ENCODE measurements at regions not wholly inside any gene's neighbourhood (a gene's known extent, or its start where the extent isn't known, plus 50 kb on each side); places are given as distances from the start of the nearest gene placed in this dataset.

DNA sequence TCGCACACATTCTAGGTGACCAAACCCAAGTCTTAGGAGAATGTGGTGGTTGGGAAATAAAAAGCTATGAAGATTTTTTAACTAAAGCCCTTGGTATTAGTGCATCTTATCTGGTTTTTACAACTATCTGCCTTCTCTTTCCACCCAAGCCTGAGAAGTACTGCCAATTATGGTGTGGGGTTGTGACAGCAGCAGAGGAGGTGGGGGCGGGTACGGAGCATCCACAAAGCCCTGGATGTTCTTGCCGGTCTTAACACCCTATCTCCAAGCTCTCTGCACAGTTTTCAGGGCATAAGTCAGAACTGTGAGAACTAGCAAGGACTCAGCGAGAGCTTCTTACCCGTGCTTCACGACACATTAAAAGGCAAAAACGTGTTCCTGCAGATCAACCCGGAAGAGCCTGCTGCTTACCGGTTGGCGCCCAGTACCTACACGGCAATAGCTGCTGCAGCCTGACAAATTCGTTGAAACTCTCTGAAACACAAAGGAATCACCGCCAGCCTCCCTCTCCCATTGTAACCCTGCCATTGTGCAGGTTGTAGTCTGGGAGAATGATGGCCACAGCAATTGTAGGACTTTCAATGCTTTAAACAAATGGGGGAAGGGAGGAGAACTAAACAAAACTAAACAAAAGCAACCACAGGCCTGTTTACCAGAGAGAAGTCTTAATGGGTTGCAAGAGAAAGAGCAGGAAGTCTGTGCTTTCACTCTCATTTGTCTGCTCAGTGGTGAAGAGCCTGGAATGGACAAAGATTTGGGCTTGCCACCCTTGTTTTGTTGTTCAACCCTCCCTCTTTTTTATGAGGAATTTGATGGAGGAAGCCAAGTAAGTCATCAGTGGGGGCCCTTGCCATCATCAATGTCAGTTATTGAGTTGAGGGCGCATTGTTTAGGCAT, 461.0 kb upstream of the JARID2 start:
- Histone ChIP-seq H3K27ac (no peak overlapping the region), H3K4me3 (no peak overlapping the region)
- no peak for DNase-seq (ENCODE audit: low spot score)
- TF ChIP-seq, protein P1, sequence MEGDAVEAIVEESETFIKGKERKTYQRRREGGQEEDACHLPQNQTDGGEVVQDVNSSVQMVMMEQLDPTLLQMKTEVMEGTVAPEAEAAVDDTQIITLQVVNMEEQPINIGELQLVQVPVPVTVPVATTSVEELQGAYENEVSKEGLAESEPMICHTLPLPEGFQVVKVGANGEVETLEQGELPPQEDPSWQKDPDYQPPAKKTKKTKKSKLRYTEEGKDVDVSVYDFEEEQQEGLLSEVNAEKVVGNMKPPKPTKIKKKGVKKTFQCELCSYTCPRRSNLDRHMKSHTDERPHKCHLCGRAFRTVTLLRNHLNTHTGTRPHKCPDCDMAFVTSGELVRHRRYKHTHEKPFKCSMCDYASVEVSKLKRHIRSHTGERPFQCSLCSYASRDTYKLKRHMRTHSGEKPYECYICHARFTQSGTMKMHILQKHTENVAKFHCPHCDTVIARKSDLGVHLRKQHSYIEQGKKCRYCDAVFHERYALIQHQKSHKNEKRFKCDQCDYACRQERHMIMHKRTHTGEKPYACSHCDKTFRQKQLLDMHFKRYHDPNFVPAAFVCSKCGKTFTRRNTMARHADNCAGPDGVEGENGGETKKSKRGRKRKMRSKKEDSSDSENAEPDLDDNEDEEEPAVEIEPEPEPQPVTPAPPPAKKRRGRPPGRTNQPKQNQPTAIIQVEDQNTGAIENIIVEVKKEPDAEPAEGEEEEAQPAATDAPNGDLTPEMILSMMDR (IDR thresholded peaks at IDR 0.05) = no peak

DNA sequence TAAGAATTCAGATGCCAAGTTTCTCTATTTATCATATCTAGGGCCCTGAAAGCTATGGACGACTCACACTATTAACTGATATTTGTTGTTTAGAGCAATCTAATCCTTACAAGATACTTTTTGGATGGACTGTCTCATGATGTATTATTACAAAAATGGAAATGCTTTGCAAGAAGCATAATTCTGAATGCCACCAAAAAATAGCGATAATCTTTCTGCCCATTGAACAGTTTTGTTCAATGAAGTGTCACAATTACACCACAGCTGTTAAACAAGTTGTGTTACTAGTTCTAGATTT, 460.4 kb upstream of the JARID2 start:
- TF ChIP-seq, protein P1 (IDR thresholded peaks at IDR 0.05) = no peak
- Histone ChIP-seq H3K4me3 (no peak overlapping the region), H3K27ac (no peak overlapping the region)
- DNase-seq (ENCODE audit: low spot score) = no peak

DNA sequence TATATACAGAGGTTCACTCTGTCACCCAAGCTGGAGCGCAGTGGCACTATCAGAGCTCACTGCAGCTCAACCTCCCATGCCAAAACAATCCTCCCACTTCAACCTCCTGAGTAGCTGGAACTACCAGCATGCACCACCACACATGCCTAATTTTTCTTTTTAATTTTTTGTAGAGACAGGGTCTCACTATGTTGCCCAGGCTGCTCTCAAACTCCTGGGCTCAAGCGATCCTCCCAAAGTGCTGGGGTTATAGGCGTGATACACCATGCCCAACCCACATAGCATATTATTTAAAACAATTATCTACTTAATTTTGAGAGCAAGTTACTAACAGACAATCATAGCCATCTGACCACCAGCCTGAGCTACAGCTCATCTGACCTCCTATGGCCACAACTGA, 459.9 kb upstream of the JARID2 start:
- no peak for DNase-seq (ENCODE audit: low spot score)

DNA sequence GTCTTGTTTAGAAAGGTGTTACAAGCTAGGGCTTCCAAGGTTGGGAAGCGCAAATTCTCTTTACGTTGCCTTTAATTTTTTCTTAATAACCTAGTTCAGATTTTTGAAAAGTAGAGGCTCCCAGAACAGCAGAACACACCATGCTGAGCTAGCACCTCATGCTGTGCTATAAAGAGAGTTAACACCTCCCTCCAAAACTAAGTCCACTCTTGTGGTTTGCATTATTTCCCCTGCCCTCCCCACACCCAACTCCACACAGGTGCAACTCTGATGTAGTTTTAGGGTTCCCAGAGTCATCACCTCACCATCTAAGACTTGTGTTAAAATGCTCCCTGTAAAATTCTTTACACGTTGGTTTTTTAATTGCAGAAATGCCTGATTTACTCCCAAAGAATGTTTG, 459.4 kb upstream of the JARID2 start:
- Histone ChIP-seq H3K4me3 (no peak overlapping the region), H3K27ac (no peak overlapping the region)
- no peak for DNase-seq (ENCODE audit: low spot score)
- TF ChIP-seq, protein P1 (IDR thresholded peaks at IDR 0.05) = no peak

More for the DNA sequence above, 459.9 kb upstream of the JARID2 start:
- no peak overlapping the region for H3K4me3 ChIP-seq
- H3K27ac ChIP-seq = no peak overlapping the region
- TF ChIP-seq, protein P1 (IDR thresholded peaks at IDR 0.05) = no peak

DNA sequence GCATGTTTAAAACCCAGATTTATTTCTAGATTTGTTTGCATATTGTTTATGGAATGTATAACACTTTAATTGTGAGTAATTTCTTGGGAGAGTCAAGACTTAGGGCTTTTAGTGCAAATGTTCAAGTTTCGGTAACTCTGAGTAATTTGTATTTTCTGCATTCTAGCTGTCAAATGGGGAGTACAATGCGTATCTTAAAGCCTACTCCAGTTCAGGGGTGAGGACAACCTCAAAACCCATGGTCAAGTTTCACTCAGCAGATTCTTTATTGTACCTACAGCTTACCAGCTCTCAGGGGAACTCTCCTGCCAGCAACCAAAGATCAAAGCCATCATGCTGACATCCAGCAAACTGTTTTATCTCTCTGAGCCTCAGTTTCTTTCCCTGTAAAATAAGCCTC, 458.6 kb upstream of the JARID2 start:
- no peak overlapping the region for H3K4me3 ChIP-seq
- DNase-seq (ENCODE audit: low spot score) = no peak
- TF ChIP-seq, protein P1 (IDR thresholded peaks at IDR 0.05) = no peak
- no peak overlapping the region for H3K27ac ChIP-seq

DNA sequence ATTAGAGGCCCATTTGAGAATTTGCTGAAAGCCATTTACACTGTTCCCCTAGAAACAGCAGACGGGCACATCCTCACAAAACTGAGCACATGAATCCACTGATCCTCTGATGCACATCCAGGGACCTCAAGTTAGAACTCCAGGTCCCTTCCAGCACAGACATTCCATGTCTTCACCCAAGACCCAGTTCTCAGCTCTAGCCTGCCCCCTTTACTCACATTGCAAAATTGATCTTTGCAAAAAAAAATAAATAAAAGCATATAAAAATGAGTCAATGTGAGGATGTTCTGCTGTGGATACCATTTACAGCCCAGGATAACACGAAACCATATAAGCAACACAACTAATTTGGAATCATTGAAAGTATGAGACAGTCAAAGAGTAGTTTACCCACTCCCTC, 458.2 kb upstream of the JARID2 start:
- H3K4me3 ChIP-seq = no peak overlapping the region
- no peak overlapping the region for H3K27ac ChIP-seq
- TF ChIP-seq, protein P1 (IDR thresholded peaks at IDR 0.05) = no peak
- DNase-seq (ENCODE audit: low spot score) = no peak

DNA sequence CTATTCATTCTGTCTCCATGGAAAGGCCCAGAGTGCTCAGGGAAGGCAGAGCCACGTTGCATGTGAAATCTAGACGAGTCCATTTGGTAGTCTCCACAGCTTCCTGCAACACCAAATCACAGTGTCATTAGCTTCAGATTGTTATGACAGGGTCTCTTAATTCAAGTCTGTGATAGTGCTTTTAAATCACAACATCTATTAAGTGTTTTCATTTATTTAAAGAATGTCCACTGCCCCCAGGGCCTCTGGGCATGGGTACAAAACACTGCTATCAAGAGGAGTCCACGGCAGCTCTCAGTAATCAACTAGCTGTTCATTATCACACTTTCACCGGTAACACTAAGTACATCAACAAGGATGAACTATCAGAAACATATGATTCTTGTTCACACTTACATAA, 455.9 kb upstream of the JARID2 start:
- TF ChIP-seq, protein P1 (IDR thresholded peaks at IDR 0.05) = no peak
- H3K4me3 ChIP-seq = no peak overlapping the region
- H3K27ac ChIP-seq = no peak overlapping the region
- DNase-seq (ENCODE audit: low spot score) = no peak

Data from coronary artery (tissue), 2 donors.